SU-DHL-6 (cell line): ENCODE measurements at regions not wholly inside any gene's neighbourhood (a gene's known extent, or its start where the extent isn't known, plus 50 kb on each side); places are given as distances from the start of the nearest gene placed in this dataset.

Experiments used
- H2AFZ ChIP-seq: fragments of 200-600 bp; sonication (generic); 2 replicates; pipeline ENCODE4 v1.6.1; 2014; ENCODE audit warnings: low read depth, mild to moderate bottlenecking, moderate library complexity, mixed read lengths, antibody characterized with exemption, low read length; ENCODE audit not compliant: severe bottlenecking
- H3F3A ChIP-seq: fragments of 200-600 bp; shearing (Covaris generic); 2 replicates; pipeline ENCODE4 v1.6.0; 2016; ENCODE audit warnings: antibody characterized with exemption, mild to moderate bottlenecking; ENCODE audit not compliant: insufficient read depth
- H3K27ac ChIP-seq: fragments of 200-600 bp; sonication (generic); 2 replicates; pipeline ENCODE4 v1.5.1; 2016; ENCODE audit warnings: low read depth, mild to moderate bottlenecking, low read length, moderate library complexity, mixed read lengths
- H3K27me3 ChIP-seq: fragments of 200-600 bp; sonication (generic), shearing (Covaris generic); 2 replicates; pipeline ENCODE4 v1.6.0; 2014; ENCODE audit warnings: mild to moderate bottlenecking, low read length
- H3K36me3 ChIP-seq: fragments of 200-600 bp; sonication (generic); 2 replicates; pipeline ENCODE4 v1.6.1; 2014; ENCODE audit warnings: mild to moderate bottlenecking, low read length, mixed read lengths
- H3K4me2 ChIP-seq: fragments of 300-600, 200-600 bp; shearing (Covaris generic), sonication (generic); 2 replicates; pipeline ENCODE4 v1.6.0; 2014; ENCODE audit warnings: low read length, low read depth, mild to moderate bottlenecking; ENCODE audit not compliant: poor library complexity, severe bottlenecking
- H3K4me3 ChIP-seq: fragments of 200-600 bp; sonication (generic); 2 replicates; pipeline ENCODE4 v1.5.1; 2014; ENCODE audit warnings: antibody characterized with exemption, low read length, mild to moderate bottlenecking, mixed read lengths; ENCODE audit not compliant: insufficient read depth, poor library complexity, severe bottlenecking
- H3K79me2 ChIP-seq: fragments of 200-600 bp; sonication (generic); 2 replicates; pipeline ENCODE4 v1.6.1; 2014; ENCODE audit warnings: mild to moderate bottlenecking, low read length, moderate library complexity; ENCODE audit not compliant: insufficient read depth
- H3K9ac ChIP-seq: fragments of 200-600 bp; sonication (generic); 2 replicates; pipeline ENCODE4 v1.7.0; 2014; ENCODE audit warnings: mild to moderate bottlenecking, low read length
- H3K9me2 ChIP-seq: fragments of 200-600 bp; sonication (generic); replicated peaks from 2 replicates; pipeline ENCODE4 v1.6.1; 2014; ENCODE audit warnings: low read length; ENCODE audit not compliant: insufficient read depth
- H3K9me3 ChIP-seq: fragments of 200-600 bp; sonication (generic); 2 replicates; pipeline ENCODE4 v1.6.1; 2014; ENCODE audit warnings: low read length, mixed read lengths; ENCODE audit not compliant: insufficient read depth
- H4K20me1 ChIP-seq: fragments of 200-600 bp; sonication (generic); 2 replicates; pipeline ENCODE4 v1.6.1; 2014; ENCODE audit warnings: low read depth, mild to moderate bottlenecking, antibody characterized with exemption, low read length, moderate library complexity, mixed read lengths
- CTCF ChIP-seq: fragments of 200-600 bp; sonication (generic); IDR thresholded peaks from one replicate; pipeline ENCODE4 v1.5.1; 2017; ENCODE audit warnings: antibody characterized with exemption, mild to moderate bottlenecking, low read length, moderate library complexity; ENCODE audit not compliant: insufficient read depth, poor library complexity, severe bottlenecking
- EZH2phosphoT487 ChIP-seq: fragments of 200-600 bp; sonication (generic), shearing (Covaris generic); conservative IDR thresholded peaks from 2 replicates; pipeline ENCODE4 v1.6.1; 2018; ENCODE audit warnings: mild to moderate bottlenecking, antibody characterized with exemption, low read length, moderate library complexity, mixed read lengths

- H3K4me2 ChIP-seq = no peak overlapping the region
- H3K9me2 ChIP-seq = no peaks in the 10 kb centered on the region
- H3K4me3 ChIP-seq = no peak overlapping the region
- H3F3A ChIP-seq = no peaks in the 10 kb centered on the region
- no peak overlapping the region for H3K27ac ChIP-seq
- H3K27me3 ChIP-seq = no peaks in the 10 kb centered on the region
- no peaks in the 10 kb centered on the region for H3K9me3 ChIP-seq
- H3K9ac ChIP-seq = no peak overlapping the region
- H3K79me2 ChIP-seq = no peaks in the 10 kb centered on the region
- H2AFZ ChIP-seq = no peak overlapping the region
- TF ChIP-seq EZH2phosphoT487 (no peak), CTCF (no peak)
- H3K36me3 ChIP-seq = no peaks in the 10 kb centered on the region
- no peaks in the 10 kb centered on the region for H4K20me1 ChIP-seq
These were observed 260.4 kb upstream of the LYZL1 start for GRCh38 chr10:29028486-29028885.

GRCh38 chr10:29030900-29031299 is 258.0 kb upstream of the LYZL1 start:
- Histone ChIP-seq H3F3A (no peaks in the 10 kb centered on the region), H3K9me3 (no peaks in the 10 kb centered on the region)
- TF ChIP-seq EZH2phosphoT487 (no peak), CTCF (no peak)

GRCh38 chr10:29032169-29032568 is 256.7 kb upstream of the LYZL1 start:
- Histone ChIP-seq H3K27me3 (no peaks in the 10 kb centered on the region), H3F3A (no peaks in the 10 kb centered on the region), H2AFZ (no peak overlapping the region), H3K36me3 (no peaks in the 10 kb centered on the region), H3K4me2 (no peak overlapping the region), H3K9ac (no peak overlapping the region), H3K9me3 (no peaks in the 10 kb centered on the region), H3K9me2 (no peaks in the 10 kb centered on the region), H3K27ac (no peak overlapping the region), H4K20me1 (no peaks in the 10 kb centered on the region), H3K79me2 (no peaks in the 10 kb centered on the region), H3K4me3 (no peak overlapping the region)
- TF ChIP-seq CTCF (no peak), EZH2phosphoT487 (no peak)

More at GRCh38 chr10:29030900-29031299, 258.0 kb upstream of the LYZL1 start:
- H3K79me2 ChIP-seq = no peaks in the 10 kb centered on the region
- no peaks in the 10 kb centered on the region for H3K36me3 ChIP-seq
- no peak overlapping the region for H3K9ac ChIP-seq
- H3K4me3 ChIP-seq = no peak overlapping the region
- H4K20me1 ChIP-seq = no peaks in the 10 kb centered on the region
- no peak overlapping the region for H2AFZ ChIP-seq
- no peak overlapping the region for H3K27ac ChIP-seq
- no peaks in the 10 kb centered on the region for H3K9me2 ChIP-seq
- no peaks in the 10 kb centered on the region for H3K27me3 ChIP-seq
- H3K4me2 ChIP-seq = no peak overlapping the region
